ENCODE measurements at regions not wholly inside any gene's neighbourhood (a gene's known extent, or its start where the extent isn't known, plus 50 kb on each side); places are given as distances from the start of the nearest gene placed in this dataset.

- H3K23me2 ChIP-seq (ENCODE audit: low read depth, low read length) = no peaks in the 10 kb centered on the region
- H2BK12ac ChIP-seq (ENCODE audit: low read depth, low read length) = no peak overlapping the region
- no peak overlapping the region for H3K18ac ChIP-seq (ENCODE audit: extremely low read depth, low read length)
- no peak overlapping the region for H3K4me2 ChIP-seq (ENCODE audit: insufficient read depth in 1 of 2, low read depth in 2 of 2, low read length in 2 of 2)
- H2BK20ac ChIP-seq (ENCODE audit: low read length) = no peak overlapping the region
- H3K9ac ChIP-seq (replicated peaks in 1 of 4; ENCODE audit: extremely low read depth in 1 of 4, low read depth in 3 of 4, low read length in 3 of 4) = no peak overlapping the region
- CTCF ChIA-PET (ENCODE audit: partially characterized antibody) = interaction anchor here (0.5 kb wide), 1 partner anchor 1385 kb away, joined by 4 read pairs; no protein-coding TSS in a partner anchor
- no peaks in the 10 kb centered on the region for H3K79me1 ChIP-seq (ENCODE audit: low read depth, low read length)
- H4K91ac ChIP-seq (replicated peaks; ENCODE audit: insufficient read length, low read length) = no peak overlapping the region
- no peak overlapping the region for H3K4ac ChIP-seq (replicated peaks; ENCODE audit: insufficient read length, low read depth, low read length)
- no peaks in the 10 kb centered on the region for H3K4me1 ChIP-seq (replicated peaks in 1 of 4; ENCODE audit: control insufficient read depth in 3 of 4, insufficient read depth in 4 of 4, low read length in 3 of 4)
- no peaks in the 10 kb centered on the region for H3K36me3 ChIP-seq (ENCODE audit: control insufficient read depth in 2 of 4, insufficient read depth in 4 of 4, low read length in 3 of 4)
- no peak overlapping the region for H4K5ac ChIP-seq (ENCODE audit: insufficient read length, low read depth, low read length)
- H4K20me1 ChIP-seq (replicated peaks in 1 of 2; ENCODE audit: control insufficient read depth in 1 of 2, insufficient read depth in 2 of 2, low read length in 2 of 2) = no peaks in the 10 kb centered on the region
- 89% methylated on average over 6 of the region's 6 CpGs; no CpG with 5 or more reads in 1 of the 2 experiments for whole genome bisulfite sequencing, 2 experiments (ENCODE audit: extremely low coverage in 1 of 2, insufficient coverage in 1 of 2, insufficient read length in 1 of 2, insufficient replicate concordance in 2 of 2, low coverage in 1 of 2, low lambda C conversion rate in 2 of 2, missing lambda C conversion rate in 1 of 2)
- H3K56ac ChIP-seq (replicated peaks; ENCODE audit: insufficient read length, low read depth, low read length) = no peak overlapping the region
- no peak overlapping the region for H2BK5ac ChIP-seq (ENCODE audit: low read depth, low read length)
- H3K14ac ChIP-seq (ENCODE audit: insufficient read length) = no peak overlapping the region
- H3K79me2 ChIP-seq (ENCODE audit: control insufficient read depth in 1 of 2, insufficient read depth in 2 of 2, low read length in 2 of 2) = no peaks in the 10 kb centered on the region
- no peak overlapping the region for H3K4me3 ChIP-seq (ENCODE audit: extremely low read depth in 1 of 4, insufficient read depth in 2 of 4, low read depth in 3 of 4, low read length in 4 of 4)
- no peak overlapping the region for H2BK120ac ChIP-seq (replicated peaks; ENCODE audit: low read depth, low read length)
- no peak for DNase-seq (ENCODE audit: low read depth in 1 of 2, low spot score in 2 of 2)
- H3K27ac ChIP-seq (ENCODE audit: low read depth, low read length) = no peak overlapping the region
- POLR2A ChIA-PET (ENCODE audit: partially characterized antibody) = no interaction called here
- no peak overlapping the region for H3K23ac ChIP-seq (ENCODE audit: insufficient read length)
- no peak overlapping the region for H2BK15ac ChIP-seq (ENCODE audit: low read length)
- no peaks in the 10 kb centered on the region for H3K27me3 ChIP-seq (replicated peaks in 1 of 4; ENCODE audit: control insufficient read depth in 3 of 4, extremely low read depth in 1 of 4, insufficient read depth in 3 of 4, low read length in 3 of 4)
- no peak overlapping the region for H2AFZ ChIP-seq (ENCODE audit: low read length)
- H4K8ac ChIP-seq (ENCODE audit: extremely low read depth, insufficient read depth, low read length) = no peak overlapping the region
- peaks cover 0 to 2% of the 10 kb centered on the region in 2 experiments; a peak in 1 of 4 replicates for H3K9me3 ChIP-seq (ENCODE audit: insufficient read depth in 2 of 2, low read depth in 1 of 2, low read length in 1 of 2)
- no peak overlapping the region for H2AK5ac ChIP-seq (ENCODE audit: low read depth, low read length)
- FAIRE-seq = no peak
- no peak for TF ChIP-seq HDAC2 (IDR thresholded peaks at IDR 0.05; ENCODE audit: borderline replicate concordance in 1 of 2, low read depth in 2 of 2, low read length in 2 of 2)
- TF ChIP-seq ZNF274 (IDR thresholded peaks at IDR 0.05; ENCODE audit: borderline replicate concordance, extremely low read depth, low read length) = no peak
- no peak for TF ChIP-seq KDM1A (IDR thresholded peaks at IDR 0.05; ENCODE audit: borderline replicate concordance, low read length)
- no peak for TF ChIP-seq CHD1 (IDR thresholded peaks at IDR 0.05; ENCODE audit: low read depth, low read length)
- TF ChIP-seq BRCA1 (IDR thresholded peaks at IDR 0.05; ENCODE audit: low read depth, low read length) = no peak
- no peak for TF ChIP-seq FOSL1 (IDR thresholded peaks at IDR 0.05; ENCODE audit: insufficient read depth, low read depth, low read length)
- no peak for TF ChIP-seq RNF2 (IDR thresholded peaks at IDR 0.05; ENCODE audit: borderline replicate concordance, low read depth, low read length, missing control alignments, poor library complexity, severe bottlenecking)
- TF ChIP-seq GABPA (IDR thresholded peaks at IDR 0.05; ENCODE audit: borderline replicate concordance, insufficient read depth, low read length) = no peak
- no peak for TF ChIP-seq HDAC6 (IDR thresholded peaks at IDR 0.05; ENCODE audit: low read depth, low read length)
- no peak for TF ChIP-seq USF2 (IDR thresholded peaks at IDR 0.05; ENCODE audit: low read length)
- TF ChIP-seq MAX (IDR thresholded peaks at IDR 0.05) = no peak
- TF ChIP-seq SIN3A (conservative IDR thresholded peaks at IDR 0.05 in 1 of 2, IDR thresholded peaks at IDR 0.05 in 1 of 2; ENCODE audit: low read depth in 1 of 2, low read length in 2 of 2) = no peak
- no peak for TF ChIP-seq YY1 (IDR thresholded peaks at IDR 0.05; ENCODE audit: low read depth, low read length)
Observed at GRCh38 chr2:5967506-5967905, 275.3 kb downstream of the SOX11 start.

Data from H1 (cell line).